ENCODE measurements at regions not wholly inside any gene's neighbourhood (a gene's known extent, or its start where the extent isn't known, plus 50 kb on each side); places are given as distances from the start of the nearest gene placed in this dataset.
"Not testable (repeated sequence)": the region's sequence is repeated elsewhere in the genome, so short reads cannot be mapped to it uniquely, and the experiment has no call there.

GRCh38 chr6:51209651-51210050, 391.0 kb downstream of the TFAP2B start:
- no peaks in the 10 kb centered on the region for H3K9me2 ChIP-seq (replicated peaks; ENCODE audit: insufficient read depth, low read length)
- H4K20me1 ChIP-seq (ENCODE audit: low read depth, low read length), result no peaks in the 10 kb centered on the region
- no peak overlapping the region for H2AFZ ChIP-seq (ENCODE audit: low read depth, low read length, severe bottlenecking)
- no peaks in the 10 kb centered on the region for H3K79me2 ChIP-seq (ENCODE audit: insufficient read depth, low read length)
- H3K36me3 ChIP-seq (ENCODE audit: low read length), result no peaks in the 10 kb centered on the region
- TF ChIP-seq CTCF (IDR thresholded peaks at IDR 0.05; ENCODE audit: insufficient read depth, low read length, poor library complexity, severe bottlenecking), result no peak
- TF ChIP-seq EZH2phosphoT487 (conservative IDR thresholded peaks at IDR 0.05; ENCODE audit: low read length), result no peak
- no peak overlapping the region for H3K27ac ChIP-seq (ENCODE audit: low read depth, low read length)
- no peaks in the 10 kb centered on the region for H3K27me3 ChIP-seq (ENCODE audit: low read length)
- no peak overlapping the region for H3K4me2 ChIP-seq (ENCODE audit: low read depth, low read length, poor library complexity, severe bottlenecking)
- H3K9me3 ChIP-seq (ENCODE audit: insufficient read depth, low read length), result no peaks in the 10 kb centered on the region
- H3K9ac ChIP-seq (ENCODE audit: low read length), result no peak overlapping the region
- H3K4me3 ChIP-seq (ENCODE audit: insufficient read depth, low read length, poor library complexity, severe bottlenecking), result no peak overlapping the region
- H3F3A ChIP-seq (ENCODE audit: insufficient read depth), result no peaks in the 10 kb centered on the region

GRCh38 chr6:51213811-51214210, 395.1 kb downstream of the TFAP2B start:
- Histone ChIP-seq H3K27me3 (ENCODE audit: low read length) (no peaks in the 10 kb centered on the region), H3F3A (ENCODE audit: insufficient read depth) (no peaks in the 10 kb centered on the region), H3K4me2 (ENCODE audit: low read depth, low read length, poor library complexity, severe bottlenecking) (no peak overlapping the region), H3K36me3 (ENCODE audit: low read length) (no peaks in the 10 kb centered on the region), H3K9me3 (ENCODE audit: insufficient read depth, low read length) (no peaks in the 10 kb centered on the region), H3K27ac (ENCODE audit: low read depth, low read length) (no peak overlapping the region), H3K79me2 (ENCODE audit: insufficient read depth, low read length) (no peaks in the 10 kb centered on the region), H3K4me3 (ENCODE audit: insufficient read depth, low read length, poor library complexity, severe bottlenecking) (no peak overlapping the region), H2AFZ (ENCODE audit: low read depth, low read length, severe bottlenecking) (no peak overlapping the region), H4K20me1 (ENCODE audit: low read depth, low read length) (no peaks in the 10 kb centered on the region), H3K9ac (ENCODE audit: low read length) (no peak overlapping the region), H3K9me2 (replicated peaks; ENCODE audit: insufficient read depth, low read length) (no peaks in the 10 kb centered on the region)
- no peak for TF ChIP-seq CTCF (IDR thresholded peaks at IDR 0.05; ENCODE audit: insufficient read depth, low read length, poor library complexity, severe bottlenecking)

DNA sequence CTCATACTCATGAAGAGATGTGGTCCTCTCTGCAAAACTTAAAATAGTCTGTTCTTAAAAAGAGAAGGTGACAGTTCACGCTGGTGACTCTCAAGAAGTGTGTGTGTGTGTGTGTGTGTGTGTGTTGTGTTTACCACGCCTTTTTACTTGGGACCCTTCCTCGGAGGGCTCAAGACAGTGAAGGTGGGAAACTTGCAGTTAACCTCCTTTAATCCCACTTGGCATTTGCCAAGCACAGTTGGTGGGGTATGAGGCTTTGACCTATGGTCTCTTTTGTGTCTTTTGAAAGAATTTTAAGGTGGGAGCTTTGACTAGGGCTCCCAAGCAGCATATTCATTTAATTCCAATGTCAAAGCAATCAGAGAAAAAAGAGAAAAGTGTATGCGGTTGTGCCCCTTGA, 395.8 kb downstream of the TFAP2B start:
- Histone ChIP-seq H3K4me3 (ENCODE audit: insufficient read depth, low read length, poor library complexity, severe bottlenecking) (no peak overlapping the region), H3K27ac (ENCODE audit: low read depth, low read length) (no peak overlapping the region), H3K79me2 (ENCODE audit: insufficient read depth, low read length) (no peaks in the 10 kb centered on the region), H3K36me3 (ENCODE audit: low read length) (no peaks in the 10 kb centered on the region), H3K9ac (ENCODE audit: low read length) (no peak overlapping the region), H3K27me3 (ENCODE audit: low read length) (no peaks in the 10 kb centered on the region), H3K4me2 (ENCODE audit: low read depth, low read length, poor library complexity, severe bottlenecking) (no peak overlapping the region), H4K20me1 (ENCODE audit: low read depth, low read length) (no peaks in the 10 kb centered on the region), H3K9me3 (ENCODE audit: insufficient read depth, low read length) (no peaks in the 10 kb centered on the region), H2AFZ (ENCODE audit: low read depth, low read length, severe bottlenecking) (no peak overlapping the region), H3K9me2 (replicated peaks; ENCODE audit: insufficient read depth, low read length) (no peaks in the 10 kb centered on the region), H3F3A (ENCODE audit: insufficient read depth) (no peaks in the 10 kb centered on the region)
- TF ChIP-seq EZH2phosphoT487 (conservative IDR thresholded peaks at IDR 0.05; ENCODE audit: low read length), result no peak
- TF ChIP-seq CTCF (IDR thresholded peaks at IDR 0.05; ENCODE audit: insufficient read depth, low read length, poor library complexity, severe bottlenecking), result no peak

DNA sequence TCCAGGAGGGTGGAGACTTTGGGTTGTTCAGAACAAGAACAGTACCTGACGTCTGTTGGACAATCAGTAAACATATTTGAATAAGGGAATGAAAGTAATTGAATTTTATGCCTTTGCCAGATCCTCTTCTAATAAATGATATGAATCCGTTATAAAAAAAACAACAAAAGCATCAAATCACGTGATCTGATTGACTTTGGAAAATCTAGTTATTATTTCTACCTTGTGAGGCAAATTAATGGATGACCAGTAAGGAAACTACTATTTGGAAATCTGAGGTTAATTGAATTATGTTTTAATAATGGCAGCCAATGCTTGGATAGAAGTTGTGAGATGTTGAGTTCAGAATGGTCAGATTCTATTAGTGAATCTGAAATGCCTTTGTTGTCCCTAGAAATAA, 399.5 kb downstream of the TFAP2B start:
- no peak overlapping the region for H3K4me2 ChIP-seq (ENCODE audit: low read depth, low read length, poor library complexity, severe bottlenecking)
- H3K27ac ChIP-seq (ENCODE audit: low read depth, low read length), result no peak overlapping the region
- H3K27me3 ChIP-seq (ENCODE audit: low read length), result no peaks in the 10 kb centered on the region
- H3K79me2 ChIP-seq (ENCODE audit: insufficient read depth, low read length), result no peaks in the 10 kb centered on the region
- H3F3A ChIP-seq (ENCODE audit: insufficient read depth), result no peaks in the 10 kb centered on the region
- H4K20me1 ChIP-seq (ENCODE audit: low read depth, low read length), result no peaks in the 10 kb centered on the region
- TF ChIP-seq EZH2phosphoT487 (conservative IDR thresholded peaks at IDR 0.05; ENCODE audit: low read length) (no peak), CTCF (IDR thresholded peaks at IDR 0.05; ENCODE audit: insufficient read depth, low read length, poor library complexity, severe bottlenecking) (no peak)
- no peaks in the 10 kb centered on the region for H3K9me3 ChIP-seq (ENCODE audit: insufficient read depth, low read length)
- H3K36me3 ChIP-seq (ENCODE audit: low read length), result no peaks in the 10 kb centered on the region
- H2AFZ ChIP-seq (ENCODE audit: low read depth, low read length, severe bottlenecking), result no peak overlapping the region
- H3K9me2 ChIP-seq (replicated peaks; ENCODE audit: insufficient read depth, low read length), result no peaks in the 10 kb centered on the region
- no peak overlapping the region for H3K9ac ChIP-seq (ENCODE audit: low read length)
- no peak overlapping the region for H3K4me3 ChIP-seq (ENCODE audit: insufficient read depth, low read length, poor library complexity, severe bottlenecking)

DNA sequence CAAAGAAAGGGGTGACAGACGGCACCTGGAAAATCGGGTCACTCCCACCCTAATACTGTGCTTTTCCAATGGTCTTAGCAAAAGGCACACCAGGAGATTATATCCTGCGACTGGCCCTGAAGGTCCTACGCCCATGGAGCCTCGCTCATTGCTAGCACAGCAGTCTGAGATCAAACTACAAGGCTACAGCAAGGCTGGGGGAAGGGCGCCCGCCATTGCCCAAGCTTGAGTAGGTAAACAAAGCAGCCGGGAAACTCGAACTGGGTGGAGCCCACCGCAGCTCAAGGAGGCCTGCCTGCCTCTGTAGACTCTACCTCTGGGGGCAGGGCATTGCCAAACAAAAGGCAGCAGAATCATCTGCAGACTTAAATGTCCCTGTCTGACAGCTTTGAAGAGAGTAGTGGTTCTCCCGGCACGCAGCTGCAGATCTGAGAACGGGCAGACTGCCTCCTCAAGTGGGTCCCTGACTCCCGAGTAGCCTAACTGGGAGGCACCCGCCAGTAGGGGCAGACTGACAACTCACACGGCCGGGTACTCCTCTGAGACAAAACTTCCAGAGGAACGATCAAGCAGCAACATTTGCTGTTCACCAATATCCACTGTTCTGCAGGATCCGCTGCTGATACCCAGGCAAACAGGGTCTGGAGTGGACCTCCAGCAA, 406.0 kb downstream of the TFAP2B start:
- not testable (repeated sequence) for H3K27ac ChIP-seq (ENCODE audit: low read depth, low read length); H3K79me2 ChIP-seq (ENCODE audit: insufficient read depth, low read length)

More for the DNA sequence above, 406.0 kb downstream of the TFAP2B start:
- H3K4me3 ChIP-seq (ENCODE audit: insufficient read depth, low read length, poor library complexity, severe bottlenecking); H2AFZ ChIP-seq (ENCODE audit: low read depth, low read length, severe bottlenecking); H3K4me2 ChIP-seq (ENCODE audit: low read depth, low read length, poor library complexity, severe bottlenecking); H3K9me3 ChIP-seq (ENCODE audit: insufficient read depth, low read length); H3K36me3 ChIP-seq (ENCODE audit: low read length); H4K20me1 ChIP-seq (ENCODE audit: low read depth, low read length); H3K9me2 ChIP-seq (replicated peaks; ENCODE audit: insufficient read depth, low read length); H3F3A ChIP-seq (ENCODE audit: insufficient read depth); H3K9ac ChIP-seq (ENCODE audit: low read length); H3K27me3 ChIP-seq (ENCODE audit: low read length): not testable (repeated sequence)
